ENCODE measurements at regions not wholly inside any gene's neighbourhood (a gene's known extent, or its start where the extent isn't known, plus 50 kb on each side); places are given as distances from the start of the nearest gene placed in this dataset.

DNA sequence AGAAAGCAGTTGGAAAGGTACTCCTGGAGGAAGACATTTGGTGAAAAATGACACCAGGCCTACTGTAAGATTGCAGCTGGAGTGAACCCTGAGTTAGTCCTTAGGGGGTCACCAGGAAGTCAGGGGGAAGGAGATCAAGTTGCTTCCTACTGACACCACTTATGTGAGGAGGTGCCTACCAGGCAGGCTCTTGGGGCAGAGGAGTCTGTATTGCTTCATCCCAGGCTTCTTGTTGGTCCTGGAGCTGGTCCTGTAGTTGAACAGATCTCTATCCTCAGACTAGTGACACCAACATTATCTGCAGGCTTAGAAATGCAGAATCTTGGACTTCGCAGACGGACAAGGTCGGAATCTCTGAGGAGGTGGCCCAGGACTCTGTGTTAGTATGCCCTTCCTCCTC lies 116.0 kb upstream of the ARGLU1 start:
- Histone ChIP-seq H2BK5ac (ENCODE audit: low read depth, low read length, poor library complexity, severe bottlenecking) (no peak overlapping the region), H3K14ac (ENCODE audit: low read length in 2 of 2) (no peak overlapping the region), H3K18ac (ENCODE audit: low read depth in 1 of 2, low read length in 2 of 2) (no peak overlapping the region), H3K79me1 (replicated peaks; ENCODE audit: low read length, poor library complexity, severe bottlenecking) (no peaks in the 10 kb centered on the region), H3K23ac (ENCODE audit: low read length in 2 of 2) (no peak overlapping the region), H2BK12ac (ENCODE audit: low read length in 2 of 2) (no peak overlapping the region), H3K4me2 (ENCODE audit: low read length, poor library complexity, severe bottlenecking) (no peak overlapping the region), H3K27me3 (ENCODE audit: control insufficient read depth in 1 of 2, insufficient read depth in 1 of 2, low read length in 2 of 2) (peaks cover 0 to 9% of the 10 kb centered on the region in 2 experiments), H4K91ac (ENCODE audit: low read length) (no peak overlapping the region), H4K8ac (ENCODE audit: low read length) (no peak overlapping the region), H3K9me3 (ENCODE audit: control insufficient read depth, low read length) (no peaks in the 10 kb centered on the region), H2BK120ac (ENCODE audit: low read depth, low read length) (no peak overlapping the region), H3K27ac (ENCODE audit: low read length, poor library complexity, severe bottlenecking) (no peak overlapping the region), H2BK15ac (ENCODE audit: low read depth, poor library complexity, severe bottlenecking) (no peak overlapping the region), H2AK5ac (ENCODE audit: low read length, severe bottlenecking) (no peak overlapping the region), H3K9ac (ENCODE audit: low read length) (no peak overlapping the region), H3K4me1 (ENCODE audit: control insufficient read depth, insufficient read depth, low read depth, low read length) (no peaks in the 10 kb centered on the region), H3K36me3 (ENCODE audit: control insufficient read depth in 1 of 2, insufficient read depth in 2 of 2, low read depth in 1 of 2, low read length in 2 of 2) (no peaks in the 10 kb centered on the region), H2AFZ (ENCODE audit: low read depth, low read length) (no peak overlapping the region), H3K4me3 (ENCODE audit: insufficient read depth in 1 of 2, low read depth in 1 of 2, low read length in 2 of 2) (no peak overlapping the region), H3K4ac (ENCODE audit: low read depth in 1 of 2, low read length in 2 of 2) (no peak overlapping the region)
- DNase-seq, result no peak
- 94% methylated on average over 3 of the region's 3 CpGs for WGBS

DNA sequence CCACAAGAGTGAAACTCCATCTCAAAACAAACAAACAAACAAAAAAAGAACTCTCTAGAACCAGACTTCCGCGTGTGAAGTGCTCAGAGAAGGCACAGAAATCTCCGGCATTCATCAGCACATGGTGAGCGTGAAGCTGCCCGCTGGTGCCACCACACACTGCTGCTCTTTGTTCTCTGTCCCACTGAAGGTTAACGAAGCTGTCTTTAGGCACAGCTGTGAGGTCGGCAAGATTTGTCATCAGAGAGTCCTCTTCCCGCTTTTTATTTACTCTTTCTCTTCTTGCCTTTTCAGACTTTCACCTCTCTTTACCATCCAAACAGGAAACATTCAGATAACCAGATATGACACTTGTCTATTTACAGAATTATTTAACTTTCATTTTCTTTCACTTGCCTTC lies 115.2 kb upstream of the ARGLU1 start:
- Histone ChIP-seq H3K18ac (ENCODE audit: low read depth in 1 of 2, low read length in 2 of 2) (no peak overlapping the region), H3K9me3 (ENCODE audit: control insufficient read depth, low read length) (no peaks in the 10 kb centered on the region), H4K91ac (ENCODE audit: low read length) (no peak overlapping the region), H4K8ac (ENCODE audit: low read length) (no peak overlapping the region), H3K14ac (ENCODE audit: low read length in 2 of 2) (no peak overlapping the region), H3K4me2 (ENCODE audit: low read length, poor library complexity, severe bottlenecking) (no peak overlapping the region), H3K27ac (ENCODE audit: low read length, poor library complexity, severe bottlenecking) (no peak overlapping the region), H2BK120ac (ENCODE audit: low read depth, low read length) (no peak overlapping the region), H3K23ac (ENCODE audit: low read length in 2 of 2) (no peak overlapping the region), H3K4ac (ENCODE audit: low read depth in 1 of 2, low read length in 2 of 2) (no peak overlapping the region), H2BK12ac (ENCODE audit: low read length in 2 of 2) (no peak overlapping the region), H2BK15ac (ENCODE audit: low read depth, poor library complexity, severe bottlenecking) (no peak overlapping the region), H3K9ac (ENCODE audit: low read length) (no peak overlapping the region), H3K4me3 (ENCODE audit: insufficient read depth in 1 of 2, low read depth in 1 of 2, low read length in 2 of 2) (no peak overlapping the region), H3K79me1 (replicated peaks; ENCODE audit: low read length, poor library complexity, severe bottlenecking) (no peaks in the 10 kb centered on the region), H2AFZ (ENCODE audit: low read depth, low read length) (no peak overlapping the region), H2AK5ac (ENCODE audit: low read length, severe bottlenecking) (no peak overlapping the region), H3K4me1 (ENCODE audit: control insufficient read depth, insufficient read depth, low read depth, low read length) (no peaks in the 10 kb centered on the region), H3K36me3 (ENCODE audit: control insufficient read depth in 1 of 2, insufficient read depth in 2 of 2, low read depth in 1 of 2, low read length in 2 of 2) (no peaks in the 10 kb centered on the region), H3K27me3 (ENCODE audit: control insufficient read depth in 1 of 2, insufficient read depth in 1 of 2, low read length in 2 of 2) (peaks cover 0 to 8% of the 10 kb centered on the region in 2 experiments), H2BK5ac (ENCODE audit: low read depth, low read length, poor library complexity, severe bottlenecking) (no peak overlapping the region)
- WGBS, result 86% methylated on average over 8 of the region's 8 CpGs
- no peak for DNase-seq

DNA sequence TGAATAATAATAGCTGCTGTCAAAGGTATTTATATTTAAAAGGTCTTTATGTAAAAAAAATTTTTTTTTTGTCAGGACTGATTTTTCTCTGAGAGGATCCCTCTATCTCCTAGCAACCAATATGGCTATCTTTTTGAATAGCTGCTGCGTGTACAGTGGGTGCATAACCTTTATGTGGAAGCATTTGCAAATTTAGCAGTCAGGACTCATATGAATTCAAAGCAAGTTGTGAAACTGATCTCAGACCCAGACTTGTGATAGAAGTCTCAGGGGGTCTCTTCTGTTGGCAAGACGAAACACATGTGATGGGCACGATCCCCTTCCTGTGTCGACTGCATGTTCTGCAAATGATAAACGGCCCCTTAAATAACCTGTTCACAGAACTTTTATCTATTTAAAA lies 114.1 kb upstream of the ARGLU1 start:
- no peak for DNase-seq
- Histone ChIP-seq H2AK5ac (ENCODE audit: low read length, severe bottlenecking) (no peak overlapping the region), H3K4me3 (ENCODE audit: insufficient read depth in 1 of 2, low read depth in 1 of 2, low read length in 2 of 2) (no peak overlapping the region), H3K27me3 (ENCODE audit: control insufficient read depth in 1 of 2, insufficient read depth in 1 of 2, low read length in 2 of 2) (no peaks in the 10 kb centered on the region), H4K91ac (ENCODE audit: low read length) (no peak overlapping the region), H2BK12ac (ENCODE audit: low read length in 2 of 2) (no peak overlapping the region), H3K4ac (ENCODE audit: low read depth in 1 of 2, low read length in 2 of 2) (no peak overlapping the region), H3K14ac (ENCODE audit: low read length in 2 of 2) (no peak overlapping the region), H3K18ac (ENCODE audit: low read depth in 1 of 2, low read length in 2 of 2) (no peak overlapping the region), H3K23ac (ENCODE audit: low read length in 2 of 2) (no peak overlapping the region), H3K4me2 (ENCODE audit: low read length, poor library complexity, severe bottlenecking) (no peak overlapping the region), H2BK5ac (ENCODE audit: low read depth, low read length, poor library complexity, severe bottlenecking) (no peak overlapping the region), H3K9me3 (ENCODE audit: control insufficient read depth, low read length) (no peaks in the 10 kb centered on the region), H2AFZ (ENCODE audit: low read depth, low read length) (no peak overlapping the region), H3K4me1 (ENCODE audit: control insufficient read depth, insufficient read depth, low read depth, low read length) (no peaks in the 10 kb centered on the region), H3K27ac (ENCODE audit: low read length, poor library complexity, severe bottlenecking) (no peak overlapping the region), H3K9ac (ENCODE audit: low read length) (no peak overlapping the region), H4K8ac (ENCODE audit: low read length) (no peak overlapping the region), H3K79me1 (replicated peaks; ENCODE audit: low read length, poor library complexity, severe bottlenecking) (no peaks in the 10 kb centered on the region), H3K36me3 (ENCODE audit: control insufficient read depth in 1 of 2, insufficient read depth in 2 of 2, low read depth in 1 of 2, low read length in 2 of 2) (no peaks in the 10 kb centered on the region), H2BK15ac (ENCODE audit: low read depth, poor library complexity, severe bottlenecking) (no peak overlapping the region), H2BK120ac (ENCODE audit: low read depth, low read length) (no peak overlapping the region)
- WGBS, result 94% methylated on average over 5 of the region's 5 CpGs

DNA sequence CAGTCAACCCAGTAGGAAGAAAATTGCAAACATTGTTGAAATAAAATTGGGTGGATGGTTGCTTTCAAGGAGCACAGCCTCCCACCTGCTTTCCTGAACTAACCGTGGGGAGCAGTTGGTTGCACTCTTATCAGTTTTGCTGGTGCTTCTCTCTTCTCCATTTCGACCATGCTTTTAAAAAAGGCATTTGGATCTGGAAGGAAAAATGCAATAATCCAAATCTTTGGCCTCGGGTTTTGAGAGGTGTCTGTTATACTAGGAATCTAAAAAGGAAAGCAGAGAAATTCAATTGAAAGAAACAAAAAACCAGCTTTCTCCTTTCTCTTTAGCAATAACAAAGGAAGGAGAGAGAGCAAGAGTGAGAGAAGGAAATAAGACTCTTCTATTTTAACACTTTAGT lies 113.6 kb upstream of the ARGLU1 start:
- Histone ChIP-seq H2BK15ac (ENCODE audit: low read depth, poor library complexity, severe bottlenecking) (no peak overlapping the region), H3K23ac (ENCODE audit: low read length in 2 of 2) (no peak overlapping the region), H3K36me3 (ENCODE audit: control insufficient read depth in 1 of 2, insufficient read depth in 2 of 2, low read depth in 1 of 2, low read length in 2 of 2) (no peaks in the 10 kb centered on the region), H3K9ac (ENCODE audit: low read length) (no peak overlapping the region), H3K4ac (ENCODE audit: low read depth in 1 of 2, low read length in 2 of 2) (no peak overlapping the region), H3K27me3 (ENCODE audit: control insufficient read depth in 1 of 2, insufficient read depth in 1 of 2, low read length in 2 of 2) (no peaks in the 10 kb centered on the region), H2AK5ac (ENCODE audit: low read length, severe bottlenecking) (no peak overlapping the region), H3K27ac (ENCODE audit: low read length, poor library complexity, severe bottlenecking) (no peak overlapping the region), H3K9me3 (ENCODE audit: control insufficient read depth, low read length) (no peaks in the 10 kb centered on the region), H3K4me1 (ENCODE audit: control insufficient read depth, insufficient read depth, low read depth, low read length) (no peaks in the 10 kb centered on the region), H2BK120ac (ENCODE audit: low read depth, low read length) (no peak overlapping the region), H2BK5ac (ENCODE audit: low read depth, low read length, poor library complexity, severe bottlenecking) (no peak overlapping the region), H3K18ac (ENCODE audit: low read depth in 1 of 2, low read length in 2 of 2) (no peak overlapping the region), H3K4me2 (ENCODE audit: low read length, poor library complexity, severe bottlenecking) (no peak overlapping the region), H2BK12ac (ENCODE audit: low read length in 2 of 2) (no peak overlapping the region), H4K91ac (ENCODE audit: low read length) (no peak overlapping the region), H3K14ac (ENCODE audit: low read length in 2 of 2) (no peak overlapping the region), H3K4me3 (ENCODE audit: insufficient read depth in 1 of 2, low read depth in 1 of 2, low read length in 2 of 2) (no peak overlapping the region), H2AFZ (ENCODE audit: low read depth, low read length) (no peak overlapping the region), H3K79me1 (replicated peaks; ENCODE audit: low read length, poor library complexity, severe bottlenecking) (no peaks in the 10 kb centered on the region), H4K8ac (ENCODE audit: low read length) (no peak overlapping the region)
- no peak for DNase-seq
- WGBS, result 72% methylated on average over 2 of the region's 3 CpGs

Data from mesenchymal stem cell (in vitro differentiated cells and primary cell).